Adipocyte (in vitro differentiated cells): ENCODE measurements at regions not wholly inside any gene's neighbourhood (a gene's known extent, or its start where the extent isn't known, plus 50 kb on each side); places are given as distances from the start of the nearest gene placed in this dataset.

Experiments used
- DNase-seq: peaks from one replicate; pipeline ENCODE4 v3.0.0-alpha.2; 2015; ENCODE audit warnings: low read depth
- H3K27me3 ChIP-seq: replicated peaks from 2 replicates; pipeline ENCODE4 v1.7.0; 2013; ENCODE audit warnings: mild to moderate bottlenecking, low read length, moderate library complexity; ENCODE audit not compliant: control insufficient read depth, insufficient read depth
- H3K36me3 ChIP-seq: 2 replicates; pipeline ENCODE4 v1.7.0; 2013; ENCODE audit warnings: low read length, mild to moderate bottlenecking, moderate library complexity; ENCODE audit not compliant: control insufficient read depth, insufficient read depth, severe bottlenecking
- H3K4me1 ChIP-seq: 2 replicates; pipeline ENCODE4 v1.7.0; 2013; ENCODE audit warnings: mild to moderate bottlenecking, low read length, moderate library complexity; ENCODE audit not compliant: control insufficient read depth, insufficient read depth
- H3K4me3 ChIP-seq: 2 replicates; pipeline ENCODE4 v1.7.0; 2013; ENCODE audit warnings: mild to moderate bottlenecking, low read length, moderate library complexity
- H3K9ac ChIP-seq: 2 replicates; pipeline ENCODE4 v1.7.0; 2013; ENCODE audit warnings: mild to moderate bottlenecking, low read length, moderate library complexity
- H3K9me3 ChIP-seq: 2 replicates; pipeline ENCODE4 v1.7.0; 2013; ENCODE audit warnings: mild to moderate bottlenecking, low read length, moderate library complexity; ENCODE audit not compliant: control insufficient read depth

DNA sequence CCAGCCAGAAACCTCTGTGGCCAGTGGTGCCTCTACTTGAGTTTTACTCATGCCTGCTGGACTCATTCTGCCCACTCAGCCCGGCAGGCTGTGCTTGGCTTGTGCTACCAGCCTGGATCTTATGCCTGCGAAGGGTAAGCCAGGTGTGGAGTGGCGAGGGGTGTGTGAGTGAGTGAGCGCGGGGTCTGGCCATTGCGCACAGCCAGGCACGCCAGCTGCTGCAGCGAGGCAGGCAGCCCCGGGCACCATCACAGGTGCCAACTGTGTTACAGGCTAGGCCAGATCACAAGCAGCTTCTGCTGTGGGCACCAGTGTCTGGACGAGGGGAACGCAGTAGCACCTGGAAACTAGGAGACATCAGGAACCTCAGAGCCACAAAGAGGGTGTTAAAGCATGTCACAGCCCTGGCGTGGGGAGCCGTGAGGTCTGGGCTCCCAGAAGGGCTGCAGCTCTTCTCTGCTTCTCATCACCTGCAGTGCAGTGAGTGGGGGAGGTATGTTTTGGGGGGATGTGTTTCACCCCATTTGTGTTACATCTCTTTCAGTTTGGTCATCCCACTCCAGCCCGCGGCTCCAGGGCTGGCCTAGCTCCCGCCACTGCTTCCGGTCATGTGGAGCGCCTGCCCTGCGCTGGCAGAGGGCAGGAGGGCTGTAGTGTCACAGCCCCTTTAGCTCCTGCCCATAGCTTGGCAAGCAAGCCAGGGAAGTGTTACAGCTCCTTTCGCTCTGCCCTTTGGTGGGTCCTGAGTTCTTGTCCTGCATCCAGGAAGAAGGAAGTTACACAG lies 379.7 kb upstream of the IMPG1 start:
- no peak for DNase-seq
- Histone ChIP-seq H3K4me1 (no peaks in the 10 kb centered on the region), H3K27me3 (no peaks in the 10 kb centered on the region), H3K9ac (no peak overlapping the region), H3K36me3 (no peaks in the 10 kb centered on the region), H3K9me3 (peaks cover under 1% of the 10 kb centered on the region), H3K4me3 (no peak overlapping the region)

DNA sequence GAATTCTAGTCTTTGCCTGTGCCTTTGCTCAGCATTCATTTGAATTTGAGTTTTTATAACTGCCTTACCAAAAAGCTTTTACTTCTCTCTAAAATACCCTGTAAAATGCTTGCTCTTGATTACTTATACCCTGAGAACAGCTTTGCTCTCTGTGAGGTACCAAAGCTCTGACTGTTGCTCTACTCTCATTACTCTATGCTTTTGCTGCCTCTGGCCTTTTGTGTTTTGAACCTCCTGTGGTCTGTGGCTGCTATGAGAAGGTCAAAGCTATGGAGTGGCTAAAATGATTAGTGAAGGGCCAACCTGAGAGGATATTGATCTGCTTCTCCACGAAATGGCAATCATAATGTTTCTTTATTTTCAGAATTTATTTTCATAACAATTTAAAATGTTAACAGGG lies 375.6 kb upstream of the IMPG1 start:
- Histone ChIP-seq H3K27me3 (no peaks in the 10 kb centered on the region), H3K9ac (no peak overlapping the region), H3K9me3 (peaks cover 8% of the 10 kb centered on the region), H3K4me3 (no peak overlapping the region), H3K4me1 (no peaks in the 10 kb centered on the region), H3K36me3 (no peaks in the 10 kb centered on the region)
- DNase-seq, result no peak

DNA sequence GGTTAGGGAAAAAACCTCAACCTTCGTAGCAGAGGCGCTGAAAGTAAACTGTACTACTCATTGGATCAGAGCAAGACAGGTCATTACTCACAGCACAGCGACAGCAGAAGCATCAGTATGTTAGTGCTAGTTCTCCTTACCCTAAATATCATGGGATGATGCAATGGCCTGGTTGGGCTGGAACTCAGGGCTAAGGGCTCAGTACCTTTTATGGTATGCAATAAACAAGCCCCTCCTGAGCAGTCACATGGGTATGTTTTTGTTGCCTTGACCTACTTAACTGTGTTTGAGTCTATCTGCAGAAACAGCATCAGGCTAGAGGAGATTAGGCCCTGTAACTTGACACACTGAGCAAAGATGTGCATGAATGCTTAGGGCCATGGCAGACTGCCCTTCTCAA lies 369.4 kb upstream of the IMPG1 start:
- DNase-seq, result no peak
- Histone ChIP-seq H3K4me1 (no peaks in the 10 kb centered on the region), H3K9me3 (peaks cover 5% of the 10 kb centered on the region), H3K4me3 (no peak overlapping the region), H3K36me3 (no peaks in the 10 kb centered on the region), H3K9ac (no peak overlapping the region), H3K27me3 (no peaks in the 10 kb centered on the region)

DNA sequence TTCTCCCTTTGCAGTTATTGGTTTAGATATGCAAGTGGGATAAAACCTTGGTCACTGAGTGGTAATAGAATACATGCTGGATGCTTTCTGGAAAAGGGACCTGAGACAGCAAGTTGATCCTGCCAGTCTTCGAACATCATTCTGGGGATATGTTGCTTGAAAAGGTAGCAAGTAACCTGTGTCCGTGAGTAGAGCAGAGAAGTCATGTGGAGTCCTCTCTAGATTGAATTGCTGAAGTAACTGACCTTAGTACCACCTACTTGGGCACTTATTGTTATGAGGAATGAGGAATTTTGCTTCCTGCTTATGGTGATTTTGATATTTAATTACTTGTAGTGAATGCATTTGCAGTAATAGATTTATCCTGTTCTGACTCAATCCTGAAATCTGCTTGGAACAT lies 367.3 kb upstream of the IMPG1 start:
- Histone ChIP-seq H3K9me3 (no peaks in the 10 kb centered on the region), H3K27me3 (no peaks in the 10 kb centered on the region), H3K4me3 (no peak overlapping the region), H3K4me1 (no peaks in the 10 kb centered on the region), H3K36me3 (no peaks in the 10 kb centered on the region), H3K9ac (no peak overlapping the region)
- DNase-seq, result no peak

DNA sequence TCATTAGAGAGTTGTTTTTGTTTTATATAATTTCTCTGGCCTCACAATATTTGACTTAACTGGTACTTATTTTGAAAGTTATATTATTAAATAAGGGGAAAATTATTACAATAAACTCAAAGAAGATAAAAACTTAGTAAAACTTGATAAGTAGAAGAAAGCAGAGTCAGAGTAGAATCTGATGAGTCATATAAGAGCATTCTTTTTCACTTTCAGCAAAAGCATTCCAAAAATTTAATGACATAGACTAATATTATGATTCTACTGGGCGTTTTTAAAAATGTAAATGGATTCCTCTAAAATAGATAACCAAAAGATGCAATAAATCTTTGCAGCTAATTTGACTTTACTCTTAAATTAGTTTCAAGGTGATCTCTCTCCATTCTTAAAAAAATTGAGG lies 366.3 kb upstream of the IMPG1 start:
- no peak for DNase-seq
- no peaks in the 10 kb centered on the region for H3K4me1 ChIP-seq
- H3K9me3 ChIP-seq, result no peaks in the 10 kb centered on the region
- no peak overlapping the region for H3K9ac ChIP-seq
- H3K4me3 ChIP-seq, result no peak overlapping the region
- no peaks in the 10 kb centered on the region for H3K27me3 ChIP-seq
- H3K36me3 ChIP-seq, result no peaks in the 10 kb centered on the region

DNA sequence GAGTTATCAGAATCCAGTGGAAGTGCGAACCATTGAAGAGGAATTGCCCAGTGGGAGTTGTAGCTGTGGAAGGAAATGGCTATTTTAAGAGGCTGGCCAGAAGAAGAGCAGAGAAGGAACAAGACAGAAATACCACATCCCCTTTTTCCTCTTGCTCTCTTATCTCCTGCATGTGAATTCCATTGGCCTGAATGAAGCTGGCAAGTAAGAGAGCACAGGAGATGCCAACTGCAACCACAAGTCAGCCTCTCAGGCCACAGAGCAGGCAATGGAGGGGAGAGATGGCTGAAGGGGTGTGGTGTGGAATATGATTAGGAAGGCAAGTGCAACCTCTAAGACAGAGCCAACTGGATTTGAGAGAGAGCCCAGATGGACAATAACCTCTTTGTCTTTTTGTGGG lies 362.7 kb upstream of the IMPG1 start:
- H3K9ac ChIP-seq, result no peak overlapping the region
- H3K27me3 ChIP-seq, result no peaks in the 10 kb centered on the region
- H3K4me3 ChIP-seq, result no peak overlapping the region
- no peak for DNase-seq
- no peaks in the 10 kb centered on the region for H3K9me3 ChIP-seq
- H3K36me3 ChIP-seq, result no peaks in the 10 kb centered on the region
- no peaks in the 10 kb centered on the region for H3K4me1 ChIP-seq

DNA sequence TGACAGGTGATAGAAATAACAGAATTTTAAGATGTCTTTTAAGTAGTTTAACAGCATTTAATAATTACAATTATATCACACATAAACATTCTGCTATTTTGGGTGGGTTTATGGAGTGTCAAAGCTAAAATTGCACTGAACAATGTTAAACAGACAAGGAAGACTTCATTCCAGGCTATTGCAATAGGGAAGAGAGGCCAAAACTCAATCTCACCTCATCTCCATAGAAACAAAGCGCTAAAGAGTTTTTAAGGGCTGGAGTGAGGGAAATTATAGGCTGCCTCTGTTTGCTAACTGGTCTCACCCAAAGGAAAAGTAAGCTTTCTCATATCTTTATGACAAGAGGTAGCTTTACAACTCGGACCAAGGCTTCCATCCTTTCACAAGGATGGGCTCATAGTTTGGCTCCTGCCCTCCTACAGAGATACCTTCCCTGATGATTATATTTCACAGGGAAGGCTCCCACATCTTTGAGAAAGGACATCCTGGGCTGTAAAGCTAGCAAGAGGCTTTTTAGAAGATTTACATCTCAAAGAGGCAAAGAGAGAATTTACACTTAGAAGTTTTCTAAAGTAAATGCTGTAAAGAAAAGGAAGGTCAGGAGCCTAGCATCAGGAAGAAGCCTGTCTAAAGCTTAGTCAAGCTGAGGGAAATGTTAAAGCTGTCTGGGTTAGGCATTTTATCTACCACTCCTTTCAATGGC lies 350.2 kb upstream of the IMPG1 start:
- no peak overlapping the region for H3K9ac ChIP-seq
- H3K36me3 ChIP-seq, result no peaks in the 10 kb centered on the region
- no peaks in the 10 kb centered on the region for H3K27me3 ChIP-seq
- H3K4me1 ChIP-seq, result no peaks in the 10 kb centered on the region
- DNase-seq, result no peak
- no peaks in the 10 kb centered on the region for H3K9me3 ChIP-seq
- H3K4me3 ChIP-seq, result no peak overlapping the region

DNA sequence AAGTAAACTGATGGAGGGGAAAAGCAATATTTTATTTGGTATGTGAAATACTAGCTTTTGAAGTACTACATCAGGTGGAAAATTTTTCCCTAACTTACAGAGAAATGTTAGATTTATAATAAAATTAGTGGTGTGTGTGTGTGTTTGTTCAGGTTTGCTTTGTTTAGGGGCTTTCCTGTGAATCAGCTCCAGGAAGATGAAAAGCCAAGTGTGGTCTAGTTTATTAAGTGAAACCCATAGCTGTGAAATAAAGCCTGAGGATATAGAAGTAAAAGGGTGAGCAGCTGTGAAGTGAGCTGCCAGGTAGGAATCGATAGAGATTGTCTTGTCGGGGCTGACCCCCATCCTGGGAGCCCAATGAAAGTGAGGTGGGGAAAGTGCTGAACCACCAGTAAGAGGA lies 347.6 kb upstream of the IMPG1 start:
- H3K4me3 ChIP-seq, result no peak overlapping the region
- DNase-seq, result no peak
- H3K27me3 ChIP-seq, result no peaks in the 10 kb centered on the region
- H3K4me1 ChIP-seq, result no peaks in the 10 kb centered on the region
- H3K9ac ChIP-seq, result no peak overlapping the region
- no peaks in the 10 kb centered on the region for H3K36me3 ChIP-seq
- H3K9me3 ChIP-seq, result no peaks in the 10 kb centered on the region

DNA sequence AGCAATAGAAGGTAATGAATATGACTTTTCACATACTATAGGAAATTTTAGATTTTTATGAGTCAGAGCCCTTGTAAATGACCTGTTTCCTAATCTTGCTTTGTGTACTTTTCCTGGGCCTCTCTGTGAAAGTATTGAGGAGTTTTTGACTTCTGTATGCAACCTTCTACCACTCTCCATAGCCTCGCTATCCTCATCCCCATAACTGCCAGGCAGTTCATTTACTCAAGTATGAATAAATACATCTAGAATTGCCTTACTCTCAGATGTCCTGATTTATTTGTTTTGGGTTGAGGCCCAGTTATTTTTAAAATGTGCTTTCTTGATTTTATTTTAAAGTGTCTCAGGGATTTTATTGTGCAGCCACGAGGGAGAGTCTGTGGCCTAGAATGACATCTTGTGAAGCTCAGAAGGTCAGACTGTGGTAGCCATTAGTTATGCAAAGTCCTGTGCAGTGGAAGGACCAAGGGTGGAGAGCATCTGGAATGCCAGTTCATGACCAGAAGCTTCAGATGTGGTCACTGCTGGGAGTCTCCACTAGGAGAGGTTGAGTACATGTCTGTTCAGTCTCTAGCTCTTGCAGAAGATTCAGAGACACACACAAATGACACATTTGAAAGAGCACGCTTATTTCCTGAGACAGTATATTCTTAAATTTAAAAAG lies 346.2 kb upstream of the IMPG1 start:
- H3K36me3 ChIP-seq, result no peaks in the 10 kb centered on the region
- H3K27me3 ChIP-seq, result no peaks in the 10 kb centered on the region
- no peak overlapping the region for H3K9ac ChIP-seq
- DNase-seq, result no peak
- H3K4me1 ChIP-seq, result no peaks in the 10 kb centered on the region
- no peak overlapping the region for H3K4me3 ChIP-seq
- no peaks in the 10 kb centered on the region for H3K9me3 ChIP-seq

DNA sequence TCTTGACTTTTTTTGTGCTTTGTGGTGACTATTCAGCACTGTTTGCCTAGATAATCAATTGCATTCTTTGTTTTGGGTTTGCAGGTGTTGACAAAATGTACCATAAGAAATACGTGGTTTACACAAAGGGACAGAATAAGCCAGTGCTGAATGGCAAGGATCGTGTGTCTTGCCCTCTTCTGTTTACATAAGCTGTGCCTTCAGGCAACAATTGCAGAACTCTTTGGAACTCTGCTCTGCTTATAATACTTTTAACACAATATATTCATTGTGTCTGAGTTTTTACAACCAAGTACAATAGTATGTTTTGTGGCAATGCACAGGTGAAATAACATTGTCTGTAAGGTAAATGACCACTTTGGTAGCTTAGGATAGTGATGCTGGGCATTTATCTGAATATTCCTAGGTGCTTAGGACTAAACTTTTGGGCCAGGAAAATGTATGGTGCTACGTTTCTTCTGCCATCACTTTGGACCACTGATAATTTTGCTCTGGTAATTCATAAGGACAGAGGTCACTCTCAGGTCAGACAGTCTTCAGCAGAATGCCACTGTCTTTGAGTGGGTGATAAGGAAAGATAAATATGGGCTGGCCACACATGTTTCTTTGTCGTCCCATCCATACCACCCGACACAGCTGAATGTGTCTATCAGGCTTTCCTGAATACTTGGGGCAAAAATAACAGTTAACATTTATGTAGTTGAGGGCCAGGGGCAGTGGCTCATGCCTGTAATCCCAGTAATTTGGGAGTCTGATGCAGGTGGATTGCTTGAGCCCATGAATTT lies 344.6 kb upstream of the IMPG1 start:
- Histone ChIP-seq H3K9ac (no peak overlapping the region), H3K4me1 (no peaks in the 10 kb centered on the region), H3K36me3 (no peaks in the 10 kb centered on the region), H3K9me3 (no peaks in the 10 kb centered on the region), H3K27me3 (no peaks in the 10 kb centered on the region), H3K4me3 (no peak overlapping the region)
- no peak for DNase-seq

DNA sequence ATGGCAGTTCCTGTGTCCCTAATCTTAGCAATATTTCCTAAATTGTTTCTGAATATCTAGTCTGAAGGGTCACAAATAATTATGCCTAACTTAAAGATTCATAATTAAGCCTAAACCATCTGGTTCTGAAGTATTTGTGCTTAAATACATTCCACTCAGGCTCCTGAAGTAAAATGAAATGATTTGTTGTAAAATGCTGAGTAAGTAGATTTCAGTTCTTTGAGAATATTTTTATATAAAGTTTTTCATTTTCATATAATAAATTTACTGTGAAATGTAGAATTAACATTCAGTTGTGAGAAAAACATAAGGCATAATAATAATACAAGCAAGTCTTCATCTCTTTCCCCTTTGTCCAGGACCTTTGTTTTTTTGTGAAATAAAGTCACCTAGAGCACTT lies 330.6 kb upstream of the IMPG1 start:
- Histone ChIP-seq H3K9me3 (no peaks in the 10 kb centered on the region), H3K27me3 (no peaks in the 10 kb centered on the region), H3K36me3 (no peaks in the 10 kb centered on the region), H3K4me3 (no peak overlapping the region), H3K9ac (no peak overlapping the region), H3K4me1 (no peaks in the 10 kb centered on the region)
- DNase-seq, result no peak
